ENCODE measurements at regions not wholly inside any gene's neighbourhood (a gene's known extent, or its start where the extent isn't known, plus 50 kb on each side); places are given as distances from the start of the nearest gene placed in this dataset.

DNA sequence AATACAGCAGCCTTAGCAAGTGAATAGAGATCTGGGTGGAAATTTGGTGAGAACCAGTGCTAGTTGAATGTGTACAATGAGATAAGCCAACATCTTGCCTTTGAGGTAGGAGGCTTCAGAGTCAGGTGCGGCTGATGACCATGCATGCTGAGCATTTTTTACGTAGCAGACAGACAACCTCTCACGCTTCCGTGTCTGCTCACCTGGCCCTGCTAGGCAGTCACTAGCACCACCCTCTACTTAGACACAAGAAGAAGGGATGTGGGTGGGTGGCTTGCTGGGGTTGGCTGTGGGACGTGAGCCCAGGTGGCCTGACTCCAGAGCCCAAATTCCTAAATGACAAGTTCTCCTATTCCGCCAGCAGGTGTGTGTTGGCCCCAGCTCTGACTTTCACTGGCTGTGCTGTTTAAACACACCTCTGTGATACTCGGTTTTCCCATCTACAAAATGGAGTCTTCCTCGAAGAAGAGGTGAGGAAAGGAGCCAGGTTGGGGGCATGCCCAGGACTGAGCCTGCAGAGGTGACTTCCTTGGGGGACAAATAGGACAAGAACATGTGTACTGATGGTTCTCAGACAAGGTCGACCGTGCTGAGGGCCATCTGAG is 57.8 kb upstream of the BCL11B start:
- peaks cover 0 to 33% (median 5%) of the 10 kb centered on the region in 9 donors for H3K27me3 ChIP-seq
- ATAC-seq: no peak
- no peak overlapping the region for H3K4me3 ChIP-seq
- H3K36me3 ChIP-seq: no peaks in the 10 kb centered on the region
- intact Hi-C loops (cut with DNase I): loop anchor here in 1 of 10 donors (10.0 kb wide), 1 partner anchor 85 kb away; no protein-coding TSS in a partner anchor
- TF ChIP-seq, protein P1, sequence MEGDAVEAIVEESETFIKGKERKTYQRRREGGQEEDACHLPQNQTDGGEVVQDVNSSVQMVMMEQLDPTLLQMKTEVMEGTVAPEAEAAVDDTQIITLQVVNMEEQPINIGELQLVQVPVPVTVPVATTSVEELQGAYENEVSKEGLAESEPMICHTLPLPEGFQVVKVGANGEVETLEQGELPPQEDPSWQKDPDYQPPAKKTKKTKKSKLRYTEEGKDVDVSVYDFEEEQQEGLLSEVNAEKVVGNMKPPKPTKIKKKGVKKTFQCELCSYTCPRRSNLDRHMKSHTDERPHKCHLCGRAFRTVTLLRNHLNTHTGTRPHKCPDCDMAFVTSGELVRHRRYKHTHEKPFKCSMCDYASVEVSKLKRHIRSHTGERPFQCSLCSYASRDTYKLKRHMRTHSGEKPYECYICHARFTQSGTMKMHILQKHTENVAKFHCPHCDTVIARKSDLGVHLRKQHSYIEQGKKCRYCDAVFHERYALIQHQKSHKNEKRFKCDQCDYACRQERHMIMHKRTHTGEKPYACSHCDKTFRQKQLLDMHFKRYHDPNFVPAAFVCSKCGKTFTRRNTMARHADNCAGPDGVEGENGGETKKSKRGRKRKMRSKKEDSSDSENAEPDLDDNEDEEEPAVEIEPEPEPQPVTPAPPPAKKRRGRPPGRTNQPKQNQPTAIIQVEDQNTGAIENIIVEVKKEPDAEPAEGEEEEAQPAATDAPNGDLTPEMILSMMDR (IDR thresholded peaks at IDR 0.05): no peak
- TF ChIP-seq POLR2A (IDR thresholded peaks at IDR 0.05): no peak
- WGBS, 4 donors: 69 to 75% (median 72%) methylated on average over 10 of the region's 10 CpGs
- no peaks in the 10 kb centered on the region for H3K9me3 ChIP-seq
- DNase-seq: no peak
- H3K27ac ChIP-seq: no peak overlapping the region
- H3K4me1 ChIP-seq: peaks cover 0 to 9% (median 0%) of the 10 kb centered on the region in 12 donors

GRCh38 chr14:99327458-99328250 is 55.7 kb upstream of the BCL11B start:
- H3K27me3 ChIP-seq: peaks cover 0 to 33% (median 5%) of the 10 kb centered on the region in 9 donors
- ATAC-seq (no peak), DNase-seq (no peak)
- no peaks in the 10 kb centered on the region for H3K36me3 ChIP-seq
- intact Hi-C loops (cut with DNase I): loop anchor here in 1 of 10 donors (10.0 kb wide), 1 partner anchor 87 kb away; no protein-coding TSS in a partner anchor
- 16 to 33% (median 29%) methylated on average over 7 to 14 of the region's 14 CpGs for WGBS, 4 donors
- no peak overlapping the region for H3K4me3 ChIP-seq
- H3K9me3 ChIP-seq: no peaks in the 10 kb centered on the region
- H3K27ac ChIP-seq: no peak overlapping the region
- TF ChIP-seq, protein P1 (IDR thresholded peaks at IDR 0.05): no peak
- TF ChIP-seq POLR2A (IDR thresholded peaks at IDR 0.05): no peak
- H3K4me1 ChIP-seq: peaks cover 0 to 3% (median 0%) of the 10 kb centered on the region in 12 donors

- TF ChIP-seq, protein P1 (IDR thresholded peaks at IDR 0.05): no peak
- TF ChIP-seq POLR2A (IDR thresholded peaks at IDR 0.05): no peak
- 73 to 81% (median 77%) methylated on average over 5 of the region's 5 CpGs for WGBS, 4 donors
- Histone ChIP-seq H3K27ac (no peak overlapping the region), H3K9me3 (no peaks in the 10 kb centered on the region), H3K4me3 (no peak overlapping the region), H3K36me3 (no peaks in the 10 kb centered on the region), H3K4me1 (peaks cover 0 to 3% (median 0%) of the 10 kb centered on the region in 12 donors), H3K27me3 (peaks cover 0 to 33% (median 5%) of the 10 kb centered on the region in 9 donors)
- intact Hi-C loops (cut with DNase I): loop anchor here in 1 of 10 donors (10.0 kb wide), 1 partner anchor 88 kb away; no protein-coding TSS in a partner anchor
- DNase-seq (no peak), ATAC-seq (no peak)
Measured at GRCh38 chr14:99327050-99327449, 55.1 kb upstream of the BCL11B start.
